NCI-H1048 (cell line): ENCODE measurements at regions not wholly inside any gene's neighbourhood (a gene's known extent, or its start where the extent isn't known, plus 50 kb on each side); places are given as distances from the start of the nearest gene placed in this dataset.

Source experiments
- DNase-seq: peaks from one replicate; lab custom pipeline; 2025; lab: John Stamatoyannopoulos, UW

DNA sequence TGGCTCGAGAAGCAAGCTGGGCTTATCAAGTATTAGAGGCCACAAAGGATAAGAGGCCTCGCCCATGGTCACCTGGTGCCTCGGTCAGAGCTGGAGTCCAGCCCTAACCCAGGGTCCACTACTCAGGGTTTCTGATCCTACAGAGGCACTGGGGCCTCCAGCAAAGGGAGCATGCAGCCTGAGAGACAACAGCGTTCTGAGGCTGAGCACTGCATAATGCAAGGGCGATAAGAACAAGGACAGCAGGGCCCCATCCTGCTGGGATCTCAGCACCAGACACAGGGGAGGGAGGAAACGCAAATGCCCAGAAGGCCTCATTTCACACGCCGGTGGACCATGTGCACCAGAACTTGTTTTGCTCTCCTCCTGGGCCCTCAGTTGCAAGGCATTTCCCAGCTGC, 63.0 kb downstream of the C5orf15 start:
- DNase-seq = no peak

DNA sequence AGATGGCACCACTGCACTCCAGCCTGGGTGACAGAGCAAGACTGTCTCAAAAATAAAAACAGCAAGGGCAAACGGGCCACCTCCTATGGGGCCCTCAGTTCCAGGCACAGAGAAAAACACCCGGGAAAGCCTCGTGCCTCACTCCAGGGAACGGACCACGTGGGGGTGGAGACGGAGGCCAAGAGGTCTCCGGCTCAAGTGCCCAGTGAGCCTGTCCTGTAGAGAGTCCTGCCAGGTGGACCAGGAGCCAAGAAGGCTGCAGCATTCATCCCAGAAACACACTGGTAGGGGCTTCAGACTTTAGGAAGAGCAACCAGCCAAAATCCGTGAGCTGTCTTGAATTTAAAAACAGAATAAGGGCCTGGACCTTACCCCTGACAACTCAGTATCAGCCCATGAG, 63.8 kb downstream of the C5orf15 start:
- no peak for DNase-seq

DNA sequence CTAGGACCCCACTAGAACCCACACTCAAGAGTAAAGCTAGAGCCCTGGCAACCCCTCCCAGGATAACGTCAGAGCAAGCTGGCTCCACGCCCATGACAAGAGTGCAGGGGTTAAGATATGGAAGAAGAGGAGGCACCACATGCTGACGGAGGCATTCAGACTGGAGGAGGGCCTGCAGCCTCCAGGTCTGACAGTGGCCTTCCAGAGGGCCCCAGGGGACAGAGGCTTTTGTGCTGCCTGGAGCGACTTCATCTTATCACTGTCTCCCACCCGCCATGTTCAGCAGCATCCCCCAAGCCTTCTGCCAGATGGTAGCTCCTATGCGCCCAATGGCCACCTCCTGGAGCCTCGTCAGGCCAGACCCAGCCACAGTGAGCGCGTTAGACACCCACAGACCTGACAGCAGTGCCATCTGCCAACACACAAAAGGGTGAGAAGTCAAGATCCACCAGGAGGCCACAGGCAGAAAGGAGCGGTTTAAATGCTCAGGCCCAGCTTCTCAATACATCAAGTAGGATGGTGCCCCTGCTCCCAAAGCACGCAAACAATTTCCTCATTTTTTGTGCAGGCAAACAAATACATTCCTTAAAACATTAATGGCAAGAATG, 65.8 kb downstream of the C5orf15 start:
- DNase-seq = no peak

DNA sequence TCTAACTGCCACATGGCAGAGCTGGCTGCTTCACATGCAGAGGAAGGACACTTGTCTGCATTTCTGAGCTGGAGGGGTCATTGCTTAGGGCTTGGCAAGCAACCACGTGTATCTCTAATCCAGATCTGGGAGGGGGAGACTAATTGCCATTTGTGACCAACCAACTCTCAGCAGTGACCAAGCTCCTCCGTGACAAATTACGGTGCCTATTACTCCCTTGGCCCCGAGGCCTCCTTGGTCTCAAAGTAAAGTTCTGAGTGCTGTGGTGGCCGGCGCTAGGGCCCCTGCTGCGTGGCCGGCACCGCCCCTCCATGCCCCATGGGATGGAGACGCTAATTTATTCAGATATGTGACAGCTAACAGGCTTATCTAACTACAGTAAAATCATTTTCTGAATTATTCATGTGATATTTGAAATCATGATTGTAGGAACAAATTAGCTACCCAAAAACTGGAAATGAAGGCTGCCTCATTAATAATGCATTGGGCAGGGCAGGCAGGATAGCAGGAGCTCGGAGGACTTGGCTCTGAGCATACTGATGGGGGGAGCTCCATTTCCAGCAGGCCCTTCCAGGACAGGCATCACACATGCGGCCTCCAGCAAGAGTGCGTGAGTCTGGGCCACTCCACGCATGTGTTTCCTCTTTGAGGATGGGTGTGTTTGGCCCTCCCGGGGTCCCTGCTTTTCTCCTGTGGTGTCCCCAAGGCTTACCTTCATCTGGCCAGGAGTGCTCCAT, 67.7 kb downstream of the C5orf15 start:
- no peak for DNase-seq

DNA sequence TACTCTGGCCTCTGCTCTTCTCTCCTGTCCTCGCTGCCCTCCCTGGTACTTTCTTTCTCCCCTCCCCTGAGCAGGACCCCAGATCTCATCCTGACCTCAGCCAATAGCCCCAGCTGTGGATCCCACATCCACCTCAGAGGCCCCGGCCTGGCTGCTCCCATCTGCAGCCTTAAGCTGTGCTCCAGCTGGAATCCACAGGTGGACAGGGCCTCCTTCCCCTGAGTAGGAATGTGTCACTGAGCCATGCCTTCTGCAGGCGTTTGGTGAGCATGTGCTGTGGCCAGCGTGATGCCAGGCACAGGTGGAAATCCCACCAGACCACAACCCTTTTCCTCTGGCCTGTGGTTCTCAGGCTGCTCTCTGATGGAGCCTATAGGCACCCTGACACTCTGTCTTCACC, 68.9 kb downstream of the C5orf15 start:
- no peak for DNase-seq

DNA sequence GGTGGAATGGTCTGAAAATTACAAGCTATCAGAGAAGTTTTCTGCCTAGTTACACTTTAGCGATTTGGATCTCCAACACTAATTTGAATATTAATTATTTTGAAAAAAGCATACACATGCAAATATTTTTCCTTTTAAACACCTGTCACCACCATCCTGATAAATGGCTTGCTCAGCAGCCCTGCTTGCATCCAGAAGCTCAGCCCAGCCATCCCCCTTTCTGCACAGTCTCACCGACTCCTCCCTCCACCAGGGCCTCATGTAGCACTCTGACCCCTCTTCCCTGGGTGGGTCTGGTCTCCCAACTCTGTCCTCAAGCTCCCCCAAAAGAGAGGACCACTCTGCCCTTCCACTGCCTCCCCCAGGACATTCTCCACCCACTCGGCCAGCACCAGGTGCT, 70.0 kb downstream of the C5orf15 start:
- DNase-seq = no peak

DNA sequence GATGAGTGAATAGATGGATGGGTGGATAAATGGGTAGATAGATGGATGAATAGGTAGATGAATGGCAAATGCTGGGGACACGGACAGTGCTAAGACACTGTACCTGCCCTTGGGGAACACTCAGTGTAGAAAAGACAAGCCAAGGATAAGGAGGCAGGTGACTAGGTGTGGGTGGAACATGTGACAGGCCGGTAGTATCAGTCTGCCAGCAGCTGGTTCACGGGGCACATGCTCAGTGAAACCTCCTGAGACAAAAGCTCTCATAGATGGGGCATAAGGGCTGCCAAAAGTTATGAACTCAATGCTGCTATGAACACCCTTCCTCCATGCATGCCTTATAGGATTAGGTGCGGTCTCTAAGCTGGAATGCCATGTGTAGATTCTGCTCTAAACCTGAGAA, 71.0 kb downstream of the C5orf15 start:
- DNase-seq = no peak

DNA sequence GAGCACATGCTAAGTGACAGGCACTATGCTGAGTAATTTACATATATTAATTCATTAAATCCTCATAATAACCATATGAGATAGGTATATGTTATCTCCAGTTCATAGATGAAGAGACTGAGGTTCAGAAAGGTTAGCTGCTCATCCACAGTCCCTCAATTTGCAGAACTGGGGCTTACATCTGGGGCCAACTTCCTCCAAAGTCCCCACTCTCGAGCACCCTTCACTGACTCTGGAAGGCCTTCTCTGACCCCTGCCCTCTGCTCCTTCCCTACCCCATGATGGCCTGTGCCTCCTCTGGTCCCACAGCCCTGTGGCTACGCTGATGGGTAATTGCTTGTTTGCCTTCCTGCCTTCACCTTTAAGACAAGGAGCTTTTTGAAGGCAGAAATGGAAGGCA, 71.6 kb downstream of the C5orf15 start:
- DNase-seq = no peak

DNA sequence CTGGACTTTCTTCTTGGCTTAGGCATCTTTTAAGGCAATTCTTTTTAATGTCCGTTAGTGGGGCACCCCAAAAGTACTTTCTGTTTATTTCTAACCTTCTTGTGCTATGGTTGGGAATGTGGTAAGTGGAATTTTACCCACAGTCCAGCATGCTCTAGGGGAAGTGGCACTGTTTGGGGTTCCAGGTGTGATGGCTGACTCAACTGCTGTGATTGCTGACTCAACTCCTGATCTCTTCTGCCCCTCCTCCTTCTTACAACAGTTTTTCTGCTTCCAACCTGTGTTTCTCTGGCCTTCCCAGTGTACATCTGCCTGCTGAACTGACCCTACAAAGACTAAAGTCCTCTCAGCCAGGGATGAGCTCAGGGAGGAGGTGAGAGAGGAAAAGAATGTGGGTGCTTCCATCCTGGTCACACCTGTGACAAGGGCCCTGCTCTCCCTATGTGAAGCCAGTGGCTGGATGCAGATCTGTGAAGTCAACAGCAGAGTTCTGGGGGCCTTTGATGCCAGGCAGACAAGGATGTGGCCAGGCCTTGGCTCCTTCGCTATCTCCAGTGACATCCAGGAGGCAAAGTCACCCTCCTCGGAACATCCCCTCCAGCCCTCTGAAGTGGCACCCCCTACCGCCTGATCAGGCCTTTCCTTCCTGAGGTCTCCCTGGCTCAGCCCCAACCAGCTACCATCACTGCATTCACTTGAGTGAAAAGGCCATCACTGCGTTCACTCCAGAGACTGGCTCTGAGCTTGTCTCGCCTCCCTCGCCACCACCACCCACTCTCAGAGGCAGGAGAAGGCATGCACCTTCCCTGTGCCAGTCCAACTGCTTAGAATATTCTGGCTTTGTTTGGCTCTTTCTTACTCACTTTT, 72.2 kb downstream of the C5orf15 start:
- no peak for DNase-seq

DNA sequence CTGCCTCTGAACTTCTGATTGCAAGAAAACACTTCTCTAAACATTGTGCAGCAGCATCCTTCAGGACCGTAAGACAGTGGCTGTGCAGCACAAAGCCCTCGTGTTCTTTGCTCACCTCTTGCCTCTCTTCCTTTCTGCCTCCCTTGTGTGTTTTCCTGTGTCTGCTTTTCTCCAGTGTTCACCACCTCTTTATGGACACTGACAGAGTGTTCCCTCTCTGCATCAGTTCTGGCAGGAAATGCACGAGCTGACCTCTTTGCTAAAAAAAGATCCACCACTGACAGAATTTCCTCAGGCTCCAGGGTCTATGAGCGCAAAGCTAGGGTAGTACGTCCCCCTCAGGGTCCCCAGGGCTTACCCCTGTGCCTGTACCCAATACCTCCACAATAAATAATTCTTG, 74.3 kb downstream of the C5orf15 start:
- DNase-seq = no peak

DNA sequence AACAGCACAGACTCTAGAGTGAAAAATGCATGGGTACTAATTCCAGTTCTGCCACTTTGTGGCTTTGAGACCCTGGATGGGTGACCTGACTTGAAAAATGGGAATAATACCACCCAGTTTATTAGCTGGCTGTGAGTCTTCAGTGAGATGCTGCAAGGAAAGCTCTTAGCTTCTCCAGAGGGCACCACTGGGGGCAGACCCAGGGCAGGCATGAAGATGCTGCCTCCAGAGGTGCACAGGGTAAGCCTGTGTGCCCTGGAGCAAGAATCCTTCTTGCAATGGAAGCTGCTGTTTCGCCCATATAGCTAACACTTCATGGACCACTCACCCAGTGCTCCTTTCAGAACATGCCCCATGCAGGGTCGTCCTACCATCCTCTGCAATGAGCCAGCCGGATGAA, 75.7 kb downstream of the C5orf15 start:
- DNase-seq = no peak

DNA sequence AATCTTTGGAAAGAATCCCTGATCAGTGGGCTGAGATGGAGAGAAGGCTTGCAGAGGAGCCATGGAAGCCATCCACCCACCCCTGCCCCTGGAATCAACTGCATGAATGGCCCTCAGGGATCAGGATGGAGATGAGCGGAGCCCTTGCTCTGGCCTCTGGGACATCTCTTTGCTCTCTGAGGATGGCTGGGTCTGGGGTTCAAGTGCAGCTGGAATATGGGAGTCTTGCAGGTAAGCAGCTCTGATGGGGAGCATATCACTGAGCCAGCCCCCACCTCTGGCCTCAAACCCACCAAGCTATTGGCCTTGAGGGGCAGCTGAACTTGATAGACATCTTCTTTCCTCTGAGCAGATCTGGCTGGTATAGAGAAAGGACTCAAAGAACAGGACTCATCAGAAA, 76.1 kb downstream of the C5orf15 start:
- no peak for DNase-seq

DNA sequence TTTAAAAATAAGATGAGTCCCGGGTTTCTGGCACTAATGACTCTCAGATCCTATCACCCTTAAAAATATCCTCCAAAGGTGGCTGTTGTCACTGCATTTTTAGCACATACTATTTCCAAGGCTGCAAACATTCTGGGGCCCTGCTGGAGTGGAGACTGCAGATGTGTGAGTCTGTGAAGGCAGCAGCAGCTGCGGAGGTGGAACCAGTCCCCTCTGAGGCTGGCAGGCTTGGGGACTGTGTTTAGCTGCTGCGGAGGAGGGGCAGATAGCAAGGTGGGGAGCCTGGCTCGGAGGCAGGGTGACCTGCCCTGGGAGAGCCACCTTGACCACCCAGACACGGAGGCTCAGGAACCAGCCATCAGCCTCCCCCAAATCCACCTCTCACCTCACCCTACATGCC, 77.0 kb downstream of the C5orf15 start:
- DNase-seq = no peak

DNA sequence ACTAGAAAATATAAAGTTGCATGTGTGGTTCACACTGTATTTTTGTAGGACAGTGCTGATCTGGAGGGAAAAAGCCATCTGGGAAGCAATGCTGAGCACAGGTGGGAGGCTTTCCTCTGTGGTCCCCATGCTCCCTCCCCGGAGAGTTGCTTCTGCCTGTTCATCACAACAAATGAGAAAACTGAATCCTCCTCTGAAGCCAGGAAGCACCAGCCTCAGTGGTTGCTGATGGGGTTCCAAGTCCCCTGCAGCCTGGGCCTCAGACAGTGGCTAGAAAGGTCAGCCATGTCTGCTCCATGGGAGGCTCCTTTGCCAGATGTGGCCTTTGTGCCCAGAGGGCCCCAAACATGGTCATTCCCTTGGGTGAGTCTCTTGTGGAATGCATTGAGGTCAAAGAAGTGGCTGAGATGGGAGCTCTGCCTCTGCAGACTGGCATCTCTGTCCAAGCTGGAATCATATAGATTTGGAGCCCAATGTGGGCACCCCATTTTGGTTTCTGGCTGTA, 77.6 kb downstream of the C5orf15 start:
- DNase-seq = no peak

DNA sequence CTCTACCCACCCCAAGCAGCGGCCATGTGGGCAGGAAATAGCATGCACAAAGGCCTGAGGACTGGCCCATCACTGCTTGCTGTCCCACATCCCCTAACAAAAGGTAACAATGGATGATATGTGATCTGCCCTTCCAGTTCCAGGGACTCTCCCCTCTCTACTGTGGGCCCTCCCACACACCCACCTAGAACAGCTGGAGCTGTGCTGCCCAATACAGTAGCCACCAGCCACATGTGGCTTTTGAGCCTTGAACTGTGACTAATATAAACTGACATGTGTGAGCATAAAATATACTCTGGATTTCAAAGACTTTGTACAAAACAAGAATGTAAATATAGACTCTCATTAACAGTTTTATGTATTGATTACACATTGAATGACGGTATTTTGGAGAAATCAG, 78.1 kb downstream of the C5orf15 start:
- no peak for DNase-seq

DNA sequence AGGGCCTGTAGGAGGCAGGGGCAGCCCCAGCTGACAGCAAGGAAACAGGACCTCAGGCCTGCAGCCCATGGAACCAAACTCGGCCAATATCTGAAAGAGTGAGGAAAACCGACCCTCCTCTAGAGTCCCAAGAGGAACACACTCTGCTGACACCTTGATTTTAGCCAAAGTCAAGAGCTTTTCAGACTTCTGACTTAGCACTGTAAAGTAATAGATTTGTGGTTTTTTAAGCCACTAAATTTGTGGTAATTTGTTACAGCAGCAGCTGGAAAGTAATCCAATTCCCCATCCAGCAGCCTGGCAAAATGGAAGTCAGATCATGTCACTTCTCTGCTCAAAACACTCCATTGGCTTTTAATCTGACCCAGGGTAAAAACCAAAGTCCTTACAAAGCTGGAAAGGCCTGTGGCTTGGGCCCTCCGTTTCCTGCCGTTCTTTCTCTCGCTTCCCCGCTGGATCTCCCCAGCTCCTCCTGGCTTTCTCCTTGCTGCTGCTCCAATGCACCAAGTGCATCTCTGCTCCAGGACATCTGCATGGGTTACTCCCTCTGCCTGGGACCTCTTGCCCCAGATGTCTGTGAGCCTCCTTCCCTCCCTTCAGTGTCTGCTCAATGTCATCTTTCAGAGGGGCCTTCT, 79.0 kb downstream of the C5orf15 start:
- DNase-seq = no peak

DNA sequence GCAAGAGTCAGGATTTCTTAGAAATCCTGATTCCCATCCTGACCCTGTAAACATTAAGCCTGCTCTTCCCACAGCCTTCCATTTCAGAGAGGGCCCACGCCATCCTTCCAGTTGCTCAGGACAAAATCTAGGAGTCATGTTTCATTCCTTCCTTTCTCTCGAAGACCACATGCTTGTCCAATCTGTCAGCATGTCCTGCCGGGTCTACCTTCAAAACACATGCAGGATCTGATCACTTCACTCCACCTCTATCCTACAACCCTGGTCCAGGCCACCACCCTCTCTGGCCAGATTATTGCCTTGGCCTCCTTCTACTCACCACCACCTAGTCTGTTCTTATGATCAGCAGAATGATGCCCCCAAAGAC, 79.8 kb downstream of the C5orf15 start:
- DNase-seq = no peak

DNA sequence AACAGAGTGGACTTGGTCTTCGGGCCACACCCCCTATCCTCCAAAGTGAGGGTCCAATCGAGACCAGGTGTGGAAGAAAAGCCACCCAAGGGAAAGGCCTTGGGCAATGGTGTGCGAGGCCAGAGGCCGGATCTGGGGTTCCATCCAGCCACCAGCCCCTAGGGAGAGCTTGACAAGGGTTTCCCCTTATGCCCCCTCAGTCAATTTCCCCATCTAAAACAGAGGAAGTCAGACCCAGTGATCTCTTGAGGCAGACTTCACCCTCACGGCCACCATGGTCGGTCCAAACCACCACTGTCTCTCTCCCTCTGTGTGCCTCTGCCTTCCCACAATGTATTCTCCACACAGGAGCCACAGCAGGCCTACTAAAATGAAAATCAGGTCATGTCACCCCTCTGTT, 82.9 kb downstream of the C5orf15 start:
- DNase-seq = no peak

DNA sequence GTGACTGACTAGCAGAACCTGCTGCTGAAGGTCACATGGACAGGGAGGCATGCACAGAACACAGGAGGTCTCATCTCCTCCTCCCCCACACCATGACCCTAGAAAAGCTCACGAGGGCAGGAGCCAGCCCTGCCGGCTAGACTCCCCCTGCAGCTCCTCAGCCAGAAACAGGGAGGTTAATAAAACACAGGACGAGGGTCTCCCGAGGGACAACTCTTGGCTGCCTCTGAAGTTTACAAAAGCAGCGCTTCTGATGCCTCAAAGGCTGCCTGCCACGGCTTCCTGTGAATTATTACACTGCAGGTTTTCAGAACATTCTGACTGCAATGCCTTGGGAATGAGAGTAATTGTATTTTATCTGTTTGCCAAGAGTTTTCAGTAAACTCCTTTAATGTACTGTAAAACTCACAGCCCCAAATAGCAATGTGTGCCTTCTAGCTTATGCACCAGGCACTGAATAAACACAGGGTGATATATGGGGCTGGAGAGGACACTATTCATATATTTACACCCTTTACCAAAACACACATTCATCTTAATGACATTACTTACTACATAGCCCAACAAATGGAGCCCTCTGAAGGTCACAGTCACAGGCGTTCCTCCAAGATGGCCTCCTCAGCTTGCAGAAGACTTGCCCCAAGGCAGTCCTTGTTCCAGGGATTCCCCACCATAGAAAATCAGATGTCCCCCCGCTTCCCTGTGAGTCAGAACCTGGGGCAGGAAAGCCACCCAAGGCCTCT, 83.7 kb downstream of the C5orf15 start:
- DNase-seq = no peak

DNA sequence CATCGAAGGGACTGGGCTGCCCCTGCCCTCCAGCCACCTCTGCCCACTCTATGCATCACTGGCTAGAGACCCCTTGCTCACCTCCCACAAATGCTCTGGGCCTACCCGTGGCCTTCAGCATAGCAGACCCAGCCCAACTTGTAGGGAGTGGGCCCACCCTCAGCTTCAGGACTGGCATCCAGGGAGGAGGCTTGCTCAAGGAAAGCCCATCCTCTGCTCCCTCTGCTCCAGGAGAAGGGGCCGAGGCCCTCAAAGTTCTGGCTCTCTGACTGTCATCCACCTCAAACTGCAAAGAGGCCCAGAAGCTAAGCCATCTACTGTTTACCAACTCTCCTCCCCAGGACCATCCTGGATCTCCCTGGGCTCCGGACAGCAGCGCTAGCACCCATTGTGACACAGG, 84.5 kb downstream of the C5orf15 start:
- DNase-seq = no peak

DNA sequence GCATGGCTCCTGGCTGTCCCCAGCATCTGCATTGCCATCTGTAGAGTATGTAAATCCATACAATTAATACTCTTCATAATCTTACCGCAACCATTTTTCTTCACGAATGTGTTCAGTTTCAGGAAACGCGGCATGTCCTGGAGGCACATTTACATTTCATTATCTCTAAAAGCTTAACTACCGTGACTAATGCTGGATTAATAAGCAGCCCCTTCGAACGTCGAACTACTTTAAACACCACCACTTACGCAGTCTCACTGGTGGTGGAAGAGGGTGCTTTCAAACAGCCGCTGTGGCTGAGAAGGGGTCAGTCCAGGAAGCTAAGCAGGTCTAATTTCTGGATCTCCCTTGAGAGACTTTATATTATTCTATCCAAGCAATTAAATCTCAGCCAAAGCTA, 85.6 kb downstream of the C5orf15 start:
- DNase-seq = no peak

DNA sequence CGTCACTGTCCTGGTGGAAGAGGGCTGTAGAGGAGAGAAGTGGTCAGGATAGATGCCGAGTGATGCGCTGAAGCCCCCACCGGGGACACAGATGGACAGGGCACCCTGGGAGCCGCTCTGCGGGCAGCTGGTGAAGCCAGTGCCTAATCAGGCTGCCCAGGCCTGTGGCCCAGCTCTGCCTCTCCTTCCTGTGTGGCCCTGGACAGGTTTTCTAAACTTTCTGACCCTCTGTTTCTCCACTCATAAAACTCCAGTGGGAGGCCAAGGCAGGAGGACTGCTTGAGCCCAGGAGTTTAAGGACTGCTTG, 86.1 kb downstream of the C5orf15 start:
- no peak for DNase-seq
